Islet precursor cell (in vitro differentiated cells): ENCODE measurements at regions not wholly inside any gene's neighbourhood (a gene's known extent, or its start where the extent isn't known, plus 50 kb on each side); places are given as distances from the start of the nearest gene placed in this dataset.

Experiments
- DNase-seq: peaks from one replicate; pipeline ENCODE4 v3.0.0-alpha.2; 2018

DNA sequence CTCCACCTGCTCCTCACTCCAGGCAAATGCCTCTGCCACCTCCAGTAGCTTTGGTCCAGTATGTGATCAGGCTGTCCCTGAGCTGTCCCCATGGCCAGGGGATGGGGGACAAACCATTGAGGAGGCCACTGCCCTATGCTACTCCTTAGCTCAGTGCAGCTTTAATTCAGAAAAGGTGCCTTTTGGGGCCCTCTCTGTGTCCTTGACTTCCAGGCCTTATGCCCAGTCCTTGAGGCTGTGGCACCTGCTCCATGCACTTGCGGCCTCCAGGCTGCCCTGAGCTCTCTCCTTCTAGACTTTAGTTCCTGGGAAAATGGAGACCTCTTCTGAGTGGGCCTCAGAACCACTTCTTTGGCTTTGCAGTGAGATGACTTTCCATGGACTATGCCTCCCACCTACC, 650.8 kb upstream of the CELF2 start:
- no peak for DNase-seq

DNA sequence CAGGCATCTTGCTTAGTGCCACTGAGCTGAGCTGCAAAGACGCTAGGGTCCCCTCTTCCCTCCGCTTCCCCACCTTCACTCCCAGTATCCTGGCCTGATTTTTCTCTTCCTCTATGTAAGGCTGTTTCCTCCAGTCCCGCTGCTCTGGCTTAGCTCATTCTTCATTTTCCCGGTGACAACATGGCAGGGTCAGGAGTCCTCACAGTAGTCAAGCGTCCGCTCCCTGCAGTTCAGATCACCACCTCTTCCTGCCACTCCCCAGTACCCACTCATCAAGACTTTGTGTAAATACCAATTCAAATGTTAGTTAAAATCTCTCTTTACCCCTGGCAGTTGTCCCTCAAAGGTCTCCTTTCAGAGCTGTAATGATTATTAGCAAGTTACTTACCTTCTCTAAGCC, 650.4 kb upstream of the CELF2 start:
- DNase-seq: no peak

DNA sequence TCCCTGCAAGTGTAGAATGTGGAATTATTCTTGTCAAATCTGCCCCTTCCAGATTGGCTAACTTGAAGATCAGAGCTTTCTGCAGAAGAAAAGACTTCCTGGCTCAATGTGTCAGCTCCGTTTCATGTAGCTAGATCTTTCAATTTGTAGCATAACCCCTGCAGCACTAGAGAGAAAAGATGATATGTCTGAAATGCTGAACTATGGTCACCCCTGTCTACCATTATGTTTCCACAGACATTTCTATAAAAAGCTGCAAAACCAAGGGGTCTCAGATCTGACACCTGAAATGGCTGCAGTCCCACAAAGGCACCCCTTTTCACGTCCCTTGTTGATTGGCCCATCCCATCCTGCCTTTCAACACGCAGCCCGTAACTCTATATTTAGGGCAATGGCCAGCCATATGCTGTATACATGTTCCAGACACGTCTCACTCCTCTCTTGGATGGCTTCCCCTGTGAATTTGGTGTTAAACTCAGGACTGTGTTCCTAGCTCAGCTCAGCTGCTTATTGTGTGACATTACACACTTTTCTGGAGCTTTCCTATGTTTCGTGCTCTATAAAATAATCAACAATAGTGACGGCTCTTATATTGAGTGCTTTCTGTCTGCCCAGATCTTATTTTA, 648.6 kb upstream of the CELF2 start:
- no peak for DNase-seq

DNA sequence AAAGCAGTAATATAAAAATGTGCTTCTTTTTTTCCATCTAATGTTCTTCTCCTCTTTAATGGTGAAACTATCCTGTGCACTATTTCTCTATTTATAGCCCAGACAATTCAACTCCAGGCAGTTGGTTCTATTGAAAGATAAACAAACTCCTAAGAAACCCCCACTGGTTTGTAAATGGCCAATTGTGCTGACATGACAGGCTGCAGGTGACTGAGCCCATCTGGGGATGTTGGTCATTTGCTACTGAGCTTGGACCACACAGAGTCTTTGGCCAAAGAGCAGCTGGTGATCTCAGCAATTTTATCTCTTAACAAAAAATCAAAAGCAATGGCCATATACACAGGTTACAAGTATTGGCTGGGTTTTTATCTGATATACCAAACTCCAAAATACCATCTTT, 631.8 kb upstream of the CELF2 start:
- no peak for DNase-seq

DNA sequence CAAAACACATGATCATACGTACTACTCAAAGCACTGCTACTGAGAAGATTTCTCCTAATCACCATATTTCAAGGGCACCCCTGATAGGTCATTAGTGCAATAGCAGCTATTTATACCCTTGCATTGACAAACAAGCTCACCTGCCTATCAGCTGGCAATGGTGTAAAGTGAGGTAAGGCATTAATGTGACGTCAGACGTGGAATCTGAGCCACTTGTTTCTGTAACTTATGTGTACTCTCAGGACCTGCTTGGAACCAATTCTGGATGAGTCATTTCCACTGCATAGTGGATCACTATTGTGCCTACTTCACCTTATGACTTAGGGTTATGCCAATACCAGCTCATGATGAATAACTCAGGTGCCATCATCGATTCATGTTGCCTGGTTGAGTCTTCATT, 628.5 kb upstream of the CELF2 start:
- no peak for DNase-seq

DNA sequence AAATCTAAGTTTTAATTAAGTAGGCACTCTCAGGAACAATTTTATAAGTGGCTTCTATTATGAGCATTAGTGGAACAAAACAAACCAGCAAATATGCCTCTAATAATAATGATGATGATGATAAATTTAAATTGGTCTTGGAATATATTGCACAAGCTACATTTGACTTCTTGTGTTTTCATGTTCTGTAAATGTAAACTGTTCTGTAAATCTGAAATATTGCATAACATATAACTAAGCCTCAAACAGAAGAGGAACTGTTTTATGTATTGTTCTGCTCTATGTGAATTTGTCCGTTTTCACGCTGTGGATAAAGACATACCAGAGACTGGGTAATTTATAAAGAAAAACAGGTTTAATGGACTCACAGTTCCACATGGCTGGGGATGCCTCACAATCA, 625.2 kb upstream of the CELF2 start:
- no peak for DNase-seq

DNA sequence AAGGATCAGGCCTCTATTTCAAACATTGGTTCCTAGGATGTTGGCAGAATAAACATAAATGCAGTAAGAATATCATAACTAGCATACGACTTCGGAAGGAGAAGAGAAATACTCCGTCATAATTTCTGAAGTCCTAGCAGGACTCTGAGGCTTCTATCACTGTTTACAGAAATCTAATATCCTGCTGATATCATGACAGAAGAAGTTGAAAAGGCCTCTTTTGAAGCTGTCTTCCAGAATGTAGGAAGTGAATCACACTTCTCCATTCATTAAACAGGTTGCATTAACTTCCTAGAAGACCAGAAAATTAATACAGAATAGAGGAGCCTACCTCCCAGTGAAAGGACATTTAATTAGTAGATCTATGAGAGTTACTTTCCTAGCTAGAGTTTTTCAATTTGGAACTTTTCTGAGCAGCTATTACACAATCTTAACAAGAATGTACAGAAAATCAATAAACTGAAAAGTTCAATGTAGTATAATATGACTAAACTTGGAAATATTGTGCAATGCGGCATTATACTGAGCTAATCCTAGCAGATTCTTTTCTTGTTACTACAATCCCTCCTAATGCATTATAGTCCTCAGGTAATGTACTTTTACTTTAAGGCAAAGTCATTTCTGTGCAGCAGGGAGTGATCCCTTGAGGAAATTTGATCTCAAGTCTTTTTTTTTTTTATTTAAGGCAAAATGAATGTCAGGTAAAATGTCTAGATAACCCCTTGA, 622.6 kb upstream of the CELF2 start:
- DNase-seq: no peak

DNA sequence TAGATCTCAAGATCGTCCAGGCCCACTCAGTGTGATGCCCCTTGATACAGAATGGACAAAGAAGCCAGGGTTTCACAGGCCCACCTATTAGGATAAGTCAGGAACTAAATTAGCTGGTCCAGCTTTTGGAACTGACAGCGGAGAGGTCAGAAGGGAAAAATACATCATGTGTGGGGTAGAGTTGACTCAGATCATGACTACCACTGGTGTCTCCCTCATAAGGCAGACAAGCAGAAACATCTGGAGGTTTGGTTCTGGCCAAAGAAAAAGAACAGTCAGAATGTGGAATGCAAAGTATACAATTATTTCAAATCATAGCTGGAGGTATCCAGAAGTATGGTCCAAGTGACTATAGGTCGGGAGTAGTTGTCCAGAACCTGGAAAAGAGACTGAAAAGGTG, 621.1 kb upstream of the CELF2 start:
- DNase-seq: no peak

DNA sequence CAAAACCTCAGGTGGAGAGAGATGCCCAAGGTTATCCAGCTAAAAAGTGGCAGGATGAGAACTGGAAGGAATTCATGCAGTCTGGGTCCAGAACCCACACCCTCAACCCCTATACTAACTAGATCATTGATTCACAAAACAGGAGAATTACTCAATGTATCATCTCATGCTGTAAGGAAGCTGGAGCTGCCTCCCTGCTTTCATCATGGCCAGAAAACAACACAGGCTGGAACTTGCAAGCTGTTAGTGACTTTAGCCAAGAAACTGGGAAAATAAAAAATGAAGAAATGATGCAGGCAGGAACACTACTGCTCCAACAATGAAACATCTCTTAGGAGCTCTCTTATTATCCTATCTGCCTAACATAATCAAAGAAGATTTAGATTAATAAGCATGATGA, 619.8 kb upstream of the CELF2 start:
- no peak for DNase-seq

DNA sequence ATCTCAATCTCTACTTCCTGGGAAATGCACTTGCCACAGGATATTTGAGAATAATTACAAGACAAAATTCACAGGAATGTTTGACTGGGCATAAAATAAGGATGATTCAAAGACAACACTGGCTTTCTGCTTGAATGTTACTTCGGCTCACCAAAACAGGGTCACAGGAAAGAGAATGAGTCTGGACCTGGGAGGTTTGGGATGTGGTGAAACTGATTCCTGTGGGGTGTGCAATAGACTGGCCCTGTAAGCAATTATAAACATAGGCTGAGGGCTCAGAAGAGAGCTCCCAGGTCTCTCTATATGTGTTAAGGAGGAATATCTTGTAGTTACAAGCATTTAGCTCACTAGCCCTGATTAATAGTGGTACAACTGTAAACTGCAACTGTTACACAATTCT, 613.9 kb upstream of the CELF2 start:
- no peak for DNase-seq

DNA sequence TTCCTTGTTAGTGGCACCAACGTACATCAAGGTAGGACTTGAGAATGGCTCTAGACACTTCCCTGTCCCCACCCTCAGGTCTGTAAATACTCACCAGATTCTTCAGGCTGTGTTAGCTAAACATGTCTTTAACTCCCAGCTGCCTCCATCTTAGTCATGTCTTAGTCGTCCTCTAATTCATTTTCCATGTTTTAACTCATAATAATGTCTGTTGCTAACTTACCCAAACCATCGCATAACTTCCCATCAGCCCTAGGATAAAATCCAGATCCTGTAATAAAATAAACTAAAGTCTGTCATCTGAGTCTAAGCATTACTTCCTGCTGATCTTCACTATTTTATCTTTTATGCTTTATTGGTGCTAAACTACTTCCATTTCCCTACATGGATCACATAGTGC, 600.0 kb upstream of the CELF2 start:
- no peak for DNase-seq

DNA sequence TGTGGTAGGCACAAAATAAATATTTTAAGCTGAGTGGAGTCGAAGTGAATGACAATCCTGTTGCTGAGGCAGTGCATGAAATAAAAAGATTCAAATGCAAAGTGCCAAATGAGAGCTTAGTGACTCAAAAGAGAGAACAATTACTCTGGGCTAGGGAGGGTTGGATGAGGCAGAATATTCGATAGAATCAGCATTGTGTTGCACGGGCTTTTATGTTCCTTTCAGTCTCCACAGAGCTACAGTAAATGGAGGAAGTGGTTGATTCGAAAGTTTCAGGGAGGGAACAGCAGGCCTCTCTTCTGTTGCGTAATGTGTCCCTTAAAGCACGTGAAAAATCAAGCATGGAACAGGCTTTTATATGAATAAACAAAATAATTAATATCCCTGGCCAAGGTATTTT, 599.3 kb upstream of the CELF2 start:
- DNase-seq: no peak

DNA sequence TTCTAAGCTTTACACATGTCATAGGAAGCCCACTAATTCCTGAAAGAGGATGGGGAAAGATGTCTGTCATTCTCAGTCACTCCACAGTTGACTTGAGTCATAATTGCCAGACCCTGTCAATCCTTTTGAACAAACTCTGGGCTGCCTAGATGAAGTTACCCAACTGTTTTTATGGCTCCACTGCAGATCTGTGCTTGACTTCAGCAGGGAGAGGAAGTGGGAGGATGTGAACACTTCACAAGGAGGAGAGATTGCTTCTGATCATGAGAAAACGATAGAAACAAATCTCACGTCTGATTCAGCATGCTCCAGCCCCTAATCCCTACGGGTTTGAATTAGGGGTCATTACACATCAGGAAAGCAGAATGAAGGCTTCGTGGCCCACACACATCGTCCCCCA, 596.6 kb upstream of the CELF2 start:
- DNase-seq: no peak

DNA sequence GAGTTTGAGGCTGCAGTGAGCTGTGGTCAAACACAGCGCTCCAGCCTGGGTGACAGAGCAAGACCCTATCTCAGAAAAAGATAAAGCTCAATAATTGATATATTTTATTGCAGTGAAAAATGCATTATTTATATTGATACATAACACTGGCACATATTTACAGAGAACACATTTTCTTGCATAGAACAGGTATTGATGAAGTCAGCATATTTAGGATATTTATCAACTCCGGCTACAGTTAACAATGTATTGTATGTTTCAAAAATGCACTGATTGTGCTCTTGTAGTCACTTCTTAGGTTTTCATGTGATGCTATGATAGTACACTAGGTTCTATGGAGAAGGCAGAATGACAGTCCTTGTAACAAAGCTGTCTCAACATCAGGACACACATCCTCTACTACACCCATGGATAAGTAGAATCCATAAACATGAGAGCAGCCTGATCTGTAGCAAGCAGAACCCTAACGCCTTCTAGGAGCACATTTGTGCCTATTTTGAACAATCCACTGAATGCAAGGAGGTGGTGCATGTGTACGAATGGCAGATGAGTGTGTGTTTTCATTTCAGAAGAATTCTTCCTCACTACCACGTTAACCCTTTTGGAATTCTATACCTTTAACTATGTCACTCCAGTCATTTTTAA, 586.1 kb upstream of the CELF2 start:
- DNase-seq: no peak

DNA sequence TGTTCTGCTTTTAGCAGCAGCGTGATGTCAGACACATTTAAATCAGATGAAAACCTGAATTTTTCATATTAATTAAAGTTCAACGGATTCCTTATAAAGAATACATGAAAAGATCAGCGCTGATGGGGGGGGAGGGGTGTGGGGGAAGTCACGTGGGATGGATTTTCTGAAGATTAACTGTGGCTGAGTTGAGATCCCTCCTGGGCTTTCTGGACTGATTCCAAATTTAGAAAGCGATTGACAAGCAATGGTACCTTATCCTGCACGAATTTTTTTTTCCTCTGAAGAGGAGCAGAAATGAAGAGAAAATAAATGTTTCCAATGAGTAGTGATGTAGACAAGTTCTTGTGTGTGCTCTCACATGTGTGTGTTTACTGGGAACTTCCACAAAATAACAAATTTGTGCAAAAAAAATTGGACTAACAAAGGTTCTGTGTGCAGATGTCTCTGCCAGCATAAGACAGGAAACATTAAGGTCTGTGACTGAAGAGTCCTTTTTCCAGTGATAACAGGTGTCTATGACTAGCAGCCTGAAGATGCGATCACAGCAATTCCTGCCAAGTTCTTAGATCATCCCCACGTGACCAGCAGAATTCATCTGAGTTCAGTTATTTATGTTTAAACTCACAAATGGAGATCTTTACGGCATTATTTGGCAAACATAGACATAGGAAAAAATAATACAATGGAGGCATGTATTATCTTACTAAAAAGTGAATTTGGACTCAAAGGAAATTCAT, 585.2 kb upstream of the CELF2 start:
- DNase-seq: no peak

DNA sequence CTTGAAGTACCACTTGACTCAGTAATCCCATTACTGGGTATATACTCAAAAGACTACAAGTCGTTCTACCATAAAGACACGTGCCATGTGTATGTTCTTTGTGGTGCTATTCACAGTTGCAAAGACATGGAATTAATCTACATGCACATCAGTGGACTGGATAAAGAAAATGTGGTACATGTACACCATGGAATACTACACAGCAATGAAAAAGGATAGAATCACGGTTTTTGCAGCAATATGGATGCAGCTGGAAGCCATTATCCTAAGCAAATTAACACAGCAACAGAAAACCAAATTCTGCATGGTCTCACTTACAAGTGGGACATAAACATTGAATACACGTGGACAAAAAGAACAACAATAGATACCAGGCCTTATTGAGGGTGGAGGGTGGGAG, 583.4 kb upstream of the CELF2 start:
- no peak for DNase-seq

DNA sequence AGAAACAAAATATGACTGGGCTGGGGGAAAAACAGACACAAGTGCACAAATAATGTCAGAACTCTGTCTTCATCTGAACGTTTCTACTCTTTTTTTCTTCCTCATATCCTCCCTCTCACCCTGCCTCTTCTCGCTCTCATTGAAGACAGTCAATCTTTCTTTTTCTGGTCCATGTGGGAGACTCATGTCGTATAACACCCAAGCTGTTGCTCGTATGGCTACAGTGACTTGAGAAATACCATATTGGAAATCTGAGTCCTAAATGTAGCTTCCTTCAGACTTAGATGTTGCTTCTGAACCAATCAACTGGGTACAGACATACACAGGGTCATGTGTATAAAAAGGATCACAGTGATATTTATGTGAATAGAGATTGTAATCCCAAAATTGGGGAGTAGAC, 579.8 kb upstream of the CELF2 start:
- DNase-seq: no peak

DNA sequence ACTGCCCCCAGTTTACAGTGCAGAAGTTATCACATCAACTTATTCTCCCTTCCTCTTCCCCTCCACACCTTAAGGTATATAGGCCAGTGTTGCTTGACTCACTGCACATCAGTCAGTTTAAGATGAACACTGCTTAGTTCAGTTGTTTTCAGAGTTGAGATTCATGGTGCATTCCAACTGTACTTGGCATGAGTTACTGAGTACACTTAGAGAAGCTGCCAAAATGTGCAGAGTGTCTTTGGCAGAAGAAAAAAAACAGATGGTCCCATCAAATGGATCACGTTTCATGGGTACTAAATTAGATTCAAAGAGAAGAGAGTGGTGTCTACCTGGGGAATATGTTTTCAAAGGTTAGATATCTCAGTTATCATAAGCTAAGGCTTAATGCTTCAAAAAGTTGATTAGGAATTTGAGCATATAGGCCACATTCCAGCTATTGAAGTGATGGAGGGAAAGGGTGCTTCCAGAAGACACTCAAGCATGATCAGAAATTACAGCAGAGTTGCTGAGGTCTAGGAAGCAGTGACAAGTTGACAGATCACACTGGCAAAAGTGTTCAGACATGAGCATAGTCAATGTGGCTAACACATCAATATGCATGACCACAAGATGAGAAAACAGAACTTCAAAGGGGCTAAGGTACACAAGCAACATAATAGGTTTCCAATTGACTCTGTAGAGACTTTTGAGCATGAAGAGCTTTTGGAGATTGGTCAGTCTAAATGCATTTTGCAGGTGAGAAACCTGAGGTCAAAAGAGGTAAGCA, 579.2 kb upstream of the CELF2 start:
- DNase-seq: no peak

DNA sequence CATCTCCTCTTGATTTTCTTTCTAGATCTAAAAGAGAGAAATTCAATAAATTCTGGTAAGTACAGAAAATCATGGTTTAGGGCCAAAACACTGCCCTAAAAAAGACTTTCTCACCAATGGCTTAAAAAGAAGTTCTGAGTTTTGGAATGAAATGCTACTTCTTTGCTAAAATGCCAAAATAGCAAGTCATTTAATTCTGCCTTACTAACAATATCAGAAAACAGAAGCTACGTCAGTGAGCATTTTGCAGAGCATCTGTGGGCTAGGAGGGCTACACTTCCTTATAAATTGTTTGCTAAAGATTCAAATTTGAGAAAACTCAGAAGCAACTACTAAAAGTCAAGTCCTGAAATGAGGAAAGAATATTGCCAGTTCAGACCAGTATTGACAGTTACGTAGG, 560.8 kb upstream of the CELF2 start:
- no peak for DNase-seq

DNA sequence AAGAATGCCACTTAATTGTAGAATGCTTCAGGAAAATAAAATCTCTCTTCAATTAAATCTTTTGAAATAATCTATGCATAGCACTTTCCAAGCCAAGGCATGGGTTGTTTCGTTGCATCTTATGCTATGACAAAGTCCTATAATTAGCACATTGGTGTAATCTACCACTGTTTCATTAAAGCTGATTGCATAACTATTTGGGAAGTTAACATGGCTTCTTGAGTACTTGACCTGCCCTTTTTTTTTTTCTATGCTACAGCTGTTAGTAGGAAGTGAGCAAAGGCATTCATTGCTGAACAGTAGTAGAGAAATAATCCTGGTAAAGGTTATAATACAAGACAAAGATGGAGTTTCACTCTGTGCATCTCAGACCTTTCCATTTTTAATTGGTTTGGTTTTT, 557.2 kb upstream of the CELF2 start:
- no peak for DNase-seq

DNA sequence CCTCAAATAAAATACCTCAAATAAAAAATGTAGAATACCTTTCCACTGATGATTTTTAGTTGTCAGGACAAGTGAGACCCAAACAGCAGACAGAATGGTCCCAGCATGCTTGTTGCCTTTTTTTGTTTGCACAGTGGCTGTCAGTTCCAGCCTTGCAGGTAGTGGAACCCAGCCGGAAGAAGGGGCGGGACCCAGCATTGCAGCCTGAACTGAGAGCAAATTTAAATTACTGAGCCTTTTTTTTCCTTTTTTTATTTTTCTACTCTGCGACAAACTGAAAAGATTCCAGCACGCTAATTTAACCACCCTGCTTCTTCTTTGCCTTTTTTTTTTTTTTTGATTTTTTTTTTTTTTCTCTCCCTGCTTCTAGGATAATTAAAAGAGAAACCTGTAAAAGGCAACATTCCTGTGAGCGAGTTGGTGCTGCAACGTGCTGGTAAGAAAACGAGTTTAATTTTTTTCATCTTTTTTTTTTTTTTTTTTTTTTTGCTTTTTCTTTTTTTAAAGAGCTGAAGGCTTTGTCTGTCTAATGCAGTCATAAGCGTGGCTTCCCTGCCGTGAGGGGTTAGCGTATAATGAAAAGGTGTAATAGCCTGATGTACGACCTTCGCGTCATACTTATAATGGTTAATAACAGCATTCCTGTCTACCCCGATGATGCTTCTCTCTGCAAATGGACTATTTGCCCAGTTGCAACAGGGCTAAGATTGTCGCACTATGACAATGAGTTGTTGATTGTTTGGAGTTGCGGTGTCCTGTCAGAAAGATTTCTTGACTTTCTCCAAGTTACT, 555.3 kb upstream of the CELF2 start:
- no peak for DNase-seq

DNA sequence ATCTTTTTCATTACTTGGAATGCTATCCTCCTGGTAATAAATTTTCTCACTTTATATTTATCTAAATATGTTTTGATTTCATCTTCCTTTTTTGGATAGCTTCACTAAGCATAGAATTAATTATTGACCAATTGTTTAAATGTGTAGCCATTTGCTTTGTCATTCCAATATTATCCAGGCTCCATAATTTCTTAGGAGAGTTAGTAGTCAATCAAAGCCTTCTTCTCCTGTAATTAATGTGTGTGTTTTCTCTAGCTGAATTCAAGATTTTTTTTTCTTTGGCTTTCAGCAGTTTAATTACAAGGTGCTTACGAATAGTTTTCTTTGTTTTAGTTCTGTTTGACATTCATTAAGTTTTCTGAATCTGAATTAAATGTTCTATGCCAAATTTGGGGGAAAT, 545.9 kb upstream of the CELF2 start:
- no peak for DNase-seq
